Inflammatory macrophage treated with lipopolysaccharide for 4 hours (primary cell): ENCODE measurements at regions not wholly inside any gene's neighbourhood (a gene's known extent, or its start where the extent isn't known, plus 50 kb on each side); places are given as distances from the start of the nearest gene placed in this dataset.
A peak's percentile ranks its signal among the peaks of the same experiment; 100 is the strongest.
"Not testable (repeated sequence)": the region's sequence is repeated elsewhere in the genome, so short reads cannot be mapped to it uniquely, and the experiment has no call there.

Experiments
- DNase-seq: peaks from one replicate; pipeline ENCODE4 v3.0.0-alpha.2; 2020

GRCh38 chrX:84611843-84612636, 109.8 kb upstream of the HDX start:
- no peak for DNase-seq

GRCh38 chrX:84634201-84634782, 132.0 kb upstream of the HDX start:
- no peak for DNase-seq

DNA sequence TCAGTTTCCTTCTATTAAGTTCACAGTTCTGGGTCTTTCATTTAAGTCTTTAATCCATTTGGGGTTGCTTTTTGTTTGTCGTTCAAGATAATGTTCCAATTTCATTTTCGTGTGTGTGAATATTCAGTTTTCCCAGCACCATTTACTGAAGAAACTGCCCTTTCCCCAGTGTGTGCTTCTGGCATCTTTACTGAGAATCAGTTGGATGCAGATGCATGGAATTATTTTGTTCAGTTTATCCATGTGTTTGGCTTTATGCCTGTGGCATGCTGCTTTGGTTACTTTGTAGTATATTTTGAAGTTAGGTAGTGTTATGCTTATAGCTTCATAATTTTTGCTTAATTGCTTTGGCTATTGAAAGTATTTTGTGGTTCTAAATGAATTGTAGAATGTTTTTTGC, 163.8 kb upstream of the HDX start:
- no peak for DNase-seq

GRCh38 chrX:84690228-84690627, 188.0 kb upstream of the HDX start:
- no peak for DNase-seq

DNA sequence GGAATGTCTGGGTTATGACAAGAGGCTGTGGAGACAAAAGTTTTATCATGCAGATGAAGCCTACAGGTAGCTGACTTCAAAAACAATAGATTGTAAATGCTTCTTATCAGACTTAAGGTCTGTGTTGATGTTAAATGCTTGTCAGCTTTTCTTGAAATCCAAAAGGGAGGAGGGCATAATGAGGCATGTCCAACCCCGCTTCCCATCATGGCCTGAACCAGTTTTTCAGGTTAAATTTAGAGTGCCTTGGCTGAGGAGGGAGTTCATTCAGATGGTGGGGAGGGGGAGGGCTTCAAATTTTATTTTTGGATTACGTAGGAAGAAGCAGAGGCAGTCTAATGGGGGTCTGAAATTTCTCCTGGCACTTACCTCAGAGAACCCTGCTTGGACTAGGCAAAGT, 207.7 kb upstream of the HDX start:
- no peak for DNase-seq

DNA sequence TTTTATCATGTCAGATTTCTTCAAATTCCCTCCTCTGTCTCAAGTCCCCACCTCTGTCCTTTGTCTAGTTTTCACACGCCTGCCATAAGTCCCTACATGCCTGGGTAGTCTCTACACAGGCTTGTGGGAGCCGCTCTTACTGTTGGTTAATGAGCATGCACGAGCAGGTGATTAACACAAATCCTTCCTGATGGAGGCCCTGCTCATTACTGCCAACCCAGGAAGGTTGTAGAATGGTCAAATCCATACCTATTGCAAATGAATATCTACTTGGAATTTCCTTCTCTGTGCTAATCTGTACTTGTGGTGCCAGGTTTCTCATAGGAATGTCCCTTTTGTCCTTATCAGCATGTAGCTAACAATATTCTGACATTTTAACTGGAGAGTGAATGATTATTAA, 208.4 kb upstream of the HDX start:
- no peak for DNase-seq

DNA sequence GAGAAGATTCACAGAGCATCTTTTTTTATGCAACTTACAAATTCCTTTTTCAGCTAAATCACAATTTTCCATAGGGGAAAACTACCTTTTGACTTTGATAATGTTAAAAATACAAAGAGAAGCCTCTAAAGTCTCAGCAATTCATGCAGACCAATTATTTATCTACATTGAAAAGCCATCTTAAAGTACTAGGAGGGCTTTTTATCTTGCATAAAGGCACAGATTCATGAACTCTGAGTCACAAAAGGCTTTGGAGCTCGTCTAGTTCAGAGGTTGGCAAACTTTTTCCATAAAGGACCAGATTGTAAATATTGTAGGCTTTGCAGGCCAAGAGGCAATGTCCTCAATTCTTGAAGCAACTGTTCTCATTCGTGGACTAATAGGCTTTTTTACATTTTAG, 210.4 kb upstream of the HDX start:
- DNase-seq, result no peak

DNA sequence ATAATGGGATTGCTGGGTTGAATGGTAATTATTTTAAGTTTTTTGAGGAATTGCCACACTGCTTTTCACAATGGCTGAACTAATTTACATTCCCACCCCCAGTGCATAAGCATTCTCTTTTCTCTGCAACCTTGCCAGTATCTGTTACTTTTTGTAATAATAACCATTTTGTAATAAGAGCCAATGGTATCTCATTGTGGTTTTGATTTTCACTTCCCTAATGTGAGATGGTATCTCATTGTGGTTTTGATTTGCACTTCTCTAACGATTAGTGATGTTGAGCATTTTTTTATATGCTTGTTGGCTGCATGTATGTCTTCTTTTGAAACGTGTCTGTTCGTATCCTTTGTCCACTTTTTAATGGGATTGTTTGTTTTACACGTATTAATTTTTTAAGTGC, 213.1 kb upstream of the HDX start:
- peak; percentile 22 for DNase-seq

DNA sequence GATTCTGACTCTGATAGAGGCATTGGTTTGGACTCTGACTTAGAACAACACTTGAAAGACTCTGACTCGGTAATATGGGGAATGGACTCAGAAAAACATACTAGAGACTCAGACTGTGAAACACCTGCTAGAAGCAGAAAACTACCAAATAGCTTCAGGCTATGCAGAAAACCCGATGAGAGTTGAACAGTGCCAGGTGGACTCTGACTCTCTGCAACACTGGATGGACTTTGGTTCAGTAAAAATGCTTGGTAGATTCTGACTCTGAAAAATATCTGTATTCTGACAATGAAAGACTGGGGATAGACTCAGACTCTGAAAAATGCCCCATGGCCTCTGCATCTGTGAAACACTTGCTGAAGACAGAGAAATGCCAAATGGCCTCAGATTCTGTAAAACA, 215.1 kb upstream of the HDX start:
- no peak for DNase-seq

- no peak for DNase-seq
Measured at GRCh38 chrX:84721416-84721815, 219.2 kb upstream of the HDX start.

GRCh38 chrX:84724576-84724975, 222.3 kb upstream of the HDX start:
- DNase-seq, result no peak

DNA sequence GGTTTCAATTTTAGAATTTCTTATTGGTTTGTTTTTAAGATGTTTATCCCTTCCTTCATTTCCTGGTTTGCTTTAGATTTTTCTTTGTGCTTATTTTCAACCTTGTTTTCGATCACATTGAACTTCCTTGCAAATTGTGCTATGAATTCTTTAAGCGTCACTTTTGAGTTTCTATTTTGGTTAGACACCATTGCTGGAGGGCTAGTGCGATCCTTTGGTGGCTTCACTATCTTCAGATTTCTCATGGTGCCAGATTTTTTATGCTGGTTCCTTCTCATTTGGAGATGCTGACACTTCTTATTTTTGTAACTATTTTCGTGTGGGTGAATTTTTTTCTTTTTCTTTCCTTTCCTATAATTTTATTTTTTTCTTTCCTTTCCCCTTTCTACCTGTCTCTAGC, 227.2 kb upstream of the HDX start:
- DNase-seq, result no peak

- peak; percentile 21 for DNase-seq
Measured at GRCh38 chrX:84729809-84730208, 227.6 kb upstream of the HDX start.

DNA sequence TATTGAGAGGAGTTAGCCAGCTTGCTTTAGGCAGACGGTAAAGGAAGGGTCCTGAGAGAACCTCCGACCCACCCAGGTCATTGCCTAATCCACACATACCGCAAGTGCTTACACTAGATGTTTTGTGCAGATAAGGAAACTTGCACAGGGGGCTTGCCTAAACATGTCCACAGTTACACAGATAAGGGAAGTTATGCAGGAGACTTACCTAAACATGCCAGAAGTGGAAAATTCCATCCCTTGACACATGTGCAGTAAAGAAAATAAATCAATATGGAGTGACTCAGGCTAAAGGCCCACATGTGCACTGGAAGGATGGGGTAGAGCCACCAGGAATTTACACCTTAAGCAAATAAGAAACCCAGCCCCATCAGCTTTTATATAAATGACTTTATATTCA, 232.8 kb upstream of the HDX start:
- DNase-seq, result no peak

DNA sequence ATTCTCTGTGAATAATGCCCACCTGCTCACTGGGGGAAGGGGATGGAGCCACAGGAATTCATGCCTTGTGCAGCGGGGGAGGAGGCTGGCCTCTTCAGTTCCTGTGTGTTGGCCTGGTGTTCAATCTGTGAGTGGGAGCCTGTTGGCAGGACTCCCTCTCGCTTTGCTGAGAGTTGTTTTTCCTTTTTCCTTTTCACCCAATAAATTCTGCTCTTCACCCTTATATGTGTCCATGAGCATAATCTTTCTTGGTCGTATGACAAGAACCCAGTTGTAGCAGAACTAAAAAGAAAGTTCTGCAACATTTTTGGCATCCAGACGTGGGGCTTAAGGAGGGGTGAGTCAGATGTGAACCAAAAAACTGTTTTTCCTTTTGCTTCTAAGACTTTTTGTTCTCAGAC, 235.2 kb upstream of the HDX start:
- no peak for DNase-seq

DNA sequence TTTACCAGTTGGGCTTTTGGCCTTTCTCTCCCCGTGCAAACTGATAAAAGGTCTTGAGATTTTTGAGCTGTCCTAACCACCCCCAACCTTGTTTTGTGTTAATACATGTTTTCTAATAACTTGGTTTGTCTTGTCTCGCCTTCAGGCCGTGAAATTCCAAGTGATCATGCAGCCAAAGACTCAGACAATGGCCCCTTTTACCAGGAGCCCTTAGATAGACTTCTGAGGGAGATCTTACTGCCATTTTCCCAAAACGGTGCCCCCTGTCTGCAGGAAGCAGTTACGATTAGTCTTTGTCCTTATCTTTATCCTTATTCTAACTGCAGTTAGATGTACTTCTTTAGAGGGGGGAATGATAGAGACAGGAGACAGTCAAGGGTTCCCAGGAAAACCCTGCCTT, 245.3 kb upstream of the HDX start:
- DNase-seq, result no peak

DNA sequence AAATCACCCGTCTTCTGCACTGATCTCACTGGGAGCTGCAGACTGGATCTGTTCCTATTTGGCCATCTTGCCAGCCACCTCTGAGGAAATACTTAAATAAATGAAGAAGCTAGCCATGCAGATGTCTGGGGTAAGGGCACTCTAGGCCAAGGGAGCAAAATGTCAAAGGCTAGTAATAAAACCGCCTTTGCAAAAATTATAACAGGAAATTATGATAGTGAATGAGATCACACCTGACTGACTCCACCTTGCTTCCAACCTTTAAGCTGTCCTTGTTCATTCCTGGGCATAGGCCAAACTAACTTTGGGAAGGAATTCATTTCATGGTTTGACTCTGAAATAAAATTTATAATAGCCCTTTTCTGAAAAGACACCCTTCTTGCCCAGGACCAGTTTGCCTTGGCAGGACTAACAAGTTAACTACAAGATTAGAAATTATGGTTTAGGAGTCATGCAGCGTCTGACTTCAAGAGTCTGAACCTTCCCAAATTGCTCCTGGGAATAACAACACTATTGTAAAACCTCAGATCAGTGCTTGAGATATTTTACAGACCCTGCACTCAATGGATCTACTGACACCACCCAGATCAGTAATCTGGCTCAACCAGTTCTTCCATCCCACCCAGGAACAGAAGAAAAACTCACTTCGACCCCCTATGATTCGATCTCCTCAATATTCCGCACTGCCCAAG, 246.9 kb upstream of the HDX start:
- DNase-seq, result no peak

GRCh38 chrX:84760560-84760959, 243.1 kb upstream of the APOOL start:
- no peak for DNase-seq

DNA sequence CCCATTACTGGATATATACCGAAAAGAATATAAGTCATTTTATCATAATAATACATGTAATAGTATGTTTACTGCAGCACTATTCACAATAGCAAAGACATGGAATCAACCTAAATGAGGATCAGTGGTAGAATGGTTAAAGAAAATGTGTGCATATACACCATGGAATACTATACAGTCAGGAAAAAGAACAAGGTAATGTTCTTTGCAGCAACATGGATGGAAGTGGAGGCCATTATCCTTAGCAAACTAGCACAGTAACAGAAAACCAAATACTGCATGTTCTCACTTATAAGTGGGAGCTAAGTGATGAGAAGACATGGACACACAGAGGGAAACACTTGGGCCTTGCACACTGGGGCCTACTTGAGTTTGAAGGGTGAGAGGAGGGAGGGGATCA, 207.4 kb upstream of the APOOL start:
- no peak for DNase-seq

GRCh38 chrX:84830836-84831235, 172.8 kb upstream of the APOOL start:
- no peak for DNase-seq

GRCh38 chrX:84846541-84846940, 157.1 kb upstream of the APOOL start:
- not testable (repeated sequence) for DNase-seq

- DNase-seq, result not testable (repeated sequence)
Measured at GRCh38 chrX:84851183-84851582, 152.5 kb upstream of the APOOL start.

- not testable (repeated sequence) for DNase-seq
Measured at GRCh38 chrX:84856791-84857190, 146.9 kb upstream of the APOOL start.

- DNase-seq, result peak; percentile 15
Measured at GRCh38 chrX:84858771-84859170, 144.9 kb upstream of the APOOL start.
